B cell (primary cell): ENCODE measurements at regions not wholly inside any gene's neighbourhood (a gene's known extent, or its start where the extent isn't known, plus 50 kb on each side); places are given as distances from the start of the nearest gene placed in this dataset.

Experiments
- ATAC-seq: fragments of 200-7000 bp; cut with Tn5 transposase; one replicate; pipeline ENCODE4 v1.10.0; 2021; ENCODE audit warnings: low read depth, mild to moderate bottlenecking, moderate number of reproducible peaks, moderate library complexity
- CTCF ChIA-PET: fragments of 350-600 bp; sonication (Branson Sonifier 250); formaldehyde crosslinking; loops from one replicate; lab custom pipeline; 2021; ENCODE audit warnings: antibody characterized with exemption, inconsistent platforms; lab: Charles Lee
- POLR2A ChIA-PET: fragments of 350-600 bp; sonication (Branson Sonifier 250); formaldehyde crosslinking; loops from one replicate; lab custom pipeline; 2021; ENCODE audit warnings: antibody characterized with exemption; lab: Charles Lee
- DNase-seq: peaks from one replicate; pipeline ENCODE4 v3.0.0; 2013
- H2AFZ ChIP-seq: 2 replicates; pipeline ENCODE4 v1.6.1; 2012; ENCODE audit warnings: mild to moderate bottlenecking, low read depth, low read length; ENCODE audit not compliant: insufficient read depth, poor library complexity, severe bottlenecking
- H3K27ac ChIP-seq, 2 donors: 1 replicate in 1 of 2; 2 replicates in 1 of 2; pipeline ENCODE4 v1.5.1; 2012 to 2013; ENCODE audit warnings: low read length in 2 of 2, mild to moderate bottlenecking in 2 of 2, moderate library complexity in 1 of 2
- H3K27me3 ChIP-seq, 4 experiments: fragments of 200-600 bp in 1 of 4; sonication (generic) in 1 of 4; replicated peaks in 1 of 4; 1 replicate in 2 of 4; 2 replicates in 2 of 4; pipeline versions ENCODE4 v1.6.1 to v1.7.0; 2013 to 2016; ENCODE audit warnings: low read length in 3 of 4, mild to moderate bottlenecking in 2 of 4, mixed read lengths in 1 of 4, moderate library complexity in 1 of 4; ENCODE audit not compliant: insufficient read depth in 4 of 4, control insufficient read depth in 3 of 4; ENCODE audit errors: control extremely low read depth in 1 of 4
- H3K36me3 ChIP-seq, 2 experiments: replicated peaks in 1 of 2; 1 replicate in 1 of 2; 2 replicates in 1 of 2; pipeline versions ENCODE4 v1.6.1 to v1.7.1; 2013; ENCODE audit warnings: low read length in 1 of 2; ENCODE audit not compliant: insufficient read depth in 2 of 2, control insufficient read depth in 1 of 2; ENCODE audit errors: control extremely low read depth in 1 of 2, extremely low read depth in 1 of 2
- H3K4me1 ChIP-seq, 2 donors: fragments of 200-600 bp in 1 of 2; sonication (generic) in 1 of 2; 1 replicate in 1 of 2; 2 replicates in 1 of 2; pipeline versions ENCODE4 v1.5.1 to v1.6.1; 2013 to 2017; ENCODE audit warnings: low read length in 2 of 2; ENCODE audit not compliant: control insufficient read depth in 2 of 2, insufficient read depth in 2 of 2
- H3K4me2 ChIP-seq: replicated peaks from 2 replicates; pipeline ENCODE3; 2012; ENCODE audit warnings: mild to moderate bottlenecking, low read depth, low read length; ENCODE audit not compliant: poor library complexity, severe bottlenecking
- H3K4me3 ChIP-seq, 5 experiments: fragments of 200-600 bp in 1 of 5; sonication (generic) in 1 of 5; 1 replicate in 3 of 5; 2 replicates in 2 of 5; pipeline versions ENCODE4 v1.5.1 to v1.7.0; 2011 to 2016; ENCODE audit warnings: low read length in 4 of 5, mild to moderate bottlenecking in 4 of 5, low read depth in 2 of 5, control low read depth in 1 of 5, moderate library complexity in 1 of 5; ENCODE audit not compliant: insufficient read depth in 1 of 5; ENCODE audit errors: control extremely low read depth in 1 of 5, extremely low read depth in 1 of 5
- H3K79me2 ChIP-seq: fragments of 200-600 bp; sonication (generic); one replicate; pipeline ENCODE4 v1.6.0; 2016; ENCODE audit warnings: low read length; ENCODE audit not compliant: control insufficient read depth, insufficient read depth
- H3K9ac ChIP-seq: fragments of 200-600 bp; sonication (generic); 2 replicates; pipeline ENCODE4 v1.6.1; 2017; ENCODE audit warnings: mild to moderate bottlenecking, low read length, moderate library complexity
- H3K9me3 ChIP-seq, 3 donors: one replicate each; pipeline versions ENCODE4 v1.6.1 to v1.7.1; 2013; ENCODE audit warnings: low read length in 2 of 3; ENCODE audit not compliant: control insufficient read depth in 2 of 3, insufficient read depth in 1 of 3; ENCODE audit errors: control extremely low read depth in 1 of 3
- H4K20me1 ChIP-seq: 2 replicates; pipeline ENCODE4 v1.6.0; 2012; ENCODE audit warnings: mild to moderate bottlenecking, low read length; ENCODE audit not compliant: insufficient read depth, control insufficient read depth, poor library complexity, severe bottlenecking
- H3K27ac Mint-ChIP-seq: one replicate; pipeline ENCODE4 v1.8.0; 2021; ENCODE audit warnings: mixed read lengths
- H3K27me3 Mint-ChIP-seq: one replicate; pipeline ENCODE4 v1.8.0; 2021; ENCODE audit warnings: mixed read lengths
- H3K4me1 Mint-ChIP-seq: one replicate; pipeline ENCODE4 v1.8.0; 2021; ENCODE audit warnings: mixed read lengths
- H3K4me3 Mint-ChIP-seq: one replicate; pipeline ENCODE4 v1.8.0; 2021; ENCODE audit warnings: mixed read lengths
- H3K9me3 Mint-ChIP-seq: one replicate; pipeline ENCODE4 v1.8.0; 2022; ENCODE audit warnings: mixed read lengths; ENCODE audit not compliant: insufficient read depth
- CTCF ChIP-seq: fragments of 200-600 bp; IDR thresholded peaks from one replicate; pipeline ENCODE4 v1.8.0; 2022; ENCODE audit warnings: antibody characterized with exemption, mild to moderate bottlenecking
- EZH2 ChIP-seq: IDR thresholded peaks from 2 replicates; pipeline ENCODE4 v1.6.1; 2012; ENCODE audit warnings: borderline replicate concordance, low read depth, mild to moderate bottlenecking, moderate library complexity, low read length; ENCODE audit not compliant: insufficient read depth, poor library complexity, severe bottlenecking
- WGBS: methylation state at CpG from one replicate; pipeline ENCODE4 v1.1.5; 2013; ENCODE audit warnings: missing lambda C conversion rate; ENCODE audit not compliant: insufficient coverage; 5-methylcytosine and 5-hydroxymethylcytosine counted together
- intact Hi-C: fragments of 100-400 bp; cut with micrococcal nuclease; formaldehyde crosslinking; loops from one replicate; pipeline ENCODE4 v1.10.0; 2022

GRCh38 chr9:96172797-96173196 lies 129.2 kb downstream of the HSD17B3 start:
- 96% methylated on average over 5 of the region's 5 CpGs for WGBS
- H3K36me3 ChIP-seq, result no peaks in the 10 kb centered on the region
- Mint-ChIP-seq H3K9me3 (no peaks in the 10 kb centered on the region), H3K4me3 (no peak overlapping the region), H3K27me3 (peaks cover 22% of the 10 kb centered on the region), H3K27ac (no peak overlapping the region), H3K4me1 (no peaks in the 10 kb centered on the region)
- no peaks in the 10 kb centered on the region for H3K9me3 ChIP-seq
- H3K27ac ChIP-seq, result no peak overlapping the region
- no peak overlapping the region for H3K9ac ChIP-seq
- no peaks in the 10 kb centered on the region for H3K79me2 ChIP-seq
- intact Hi-C loops, result no loop called here
- TF ChIP-seq EZH2 (no peak), CTCF (no peak)
- H2AFZ ChIP-seq, result no peak overlapping the region
- no peaks in the 10 kb centered on the region for H3K4me1 ChIP-seq
- ChIA-PET CTCF (interaction anchor here (0.6 kb wide), 1 partner anchor 1860 kb away, joined by 4 read pairs; no protein-coding TSS in a partner anchor), POLR2A (no interaction called here)
- H4K20me1 ChIP-seq, result no peaks in the 10 kb centered on the region
- H3K4me2 ChIP-seq, result no peak overlapping the region
- no peak overlapping the region for H3K4me3 ChIP-seq
- DNase-seq (no peak), ATAC-seq (no peak)
- H3K27me3 ChIP-seq, result peaks cover 0 to 3% (median 0%) of the 10 kb centered on the region in 4 experiments

DNA sequence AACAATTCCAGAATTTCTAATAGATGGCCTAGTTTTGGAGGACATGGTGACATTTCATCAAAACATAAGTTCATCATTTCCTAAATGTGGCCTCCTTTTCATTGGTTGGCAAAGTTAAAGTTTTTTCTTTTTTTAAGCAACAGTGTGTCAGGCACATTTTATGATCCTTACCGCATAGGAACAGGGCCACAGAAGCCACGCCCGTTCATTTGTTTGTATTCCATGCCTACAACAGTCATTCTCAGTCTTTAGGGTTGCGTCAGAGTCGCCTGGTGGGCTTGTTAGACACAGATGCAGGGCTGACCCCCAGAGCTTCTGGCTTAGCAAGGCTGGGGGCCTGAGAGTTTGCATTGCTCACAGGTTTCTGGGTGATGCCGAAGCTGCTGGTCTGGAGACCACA lies 130.2 kb downstream of the HSD17B3 start:
- DNase-seq, result no peak
- no peaks in the 10 kb centered on the region for H3K9me3 Mint-ChIP-seq
- CTCF ChIA-PET, result no interaction called here
- peaks cover 17% of the 10 kb centered on the region for H3K27me3 Mint-ChIP-seq
- no peak for ATAC-seq
- no peak overlapping the region for H3K27ac Mint-ChIP-seq
- Histone ChIP-seq H3K27me3 (no peaks in the 10 kb centered on the region), H3K79me2 (no peaks in the 10 kb centered on the region), H3K4me3 (no peak overlapping the region), H3K9me3 (peaks cover 0 to 5% (median 0%) of the 10 kb centered on the region in 3 donors), H2AFZ (no peak overlapping the region), H3K27ac (no peak overlapping the region), H3K36me3 (no peaks in the 10 kb centered on the region), H3K4me2 (no peak overlapping the region), H3K4me1 (no peaks in the 10 kb centered on the region), H3K9ac (no peak overlapping the region), H4K20me1 (no peaks in the 10 kb centered on the region)
- TF ChIP-seq EZH2, result no peak
- TF ChIP-seq CTCF, result no peak
- 85% methylated on average over 6 of the region's 6 CpGs for WGBS
- H3K4me3 Mint-ChIP-seq, result no peak overlapping the region
- no peaks in the 10 kb centered on the region for H3K4me1 Mint-ChIP-seq
- intact Hi-C loops, result no loop called here
- POLR2A ChIA-PET, result no interaction called here
